HG02571 (cell line): ENCODE measurements at regions not wholly inside any gene's neighbourhood (a gene's known extent, or its start where the extent isn't known, plus 50 kb on each side); places are given as distances from the start of the nearest gene placed in this dataset.

ENCODE experiments used
- ATAC-seq: cut with Tn5 transposase; IDR thresholded peaks from one replicate; pipeline ENCODE4 v1.9.1; 2021; ENCODE audit warnings: mild to moderate bottlenecking, moderate library complexity; ENCODE audit not compliant: unreplicated experiment

- ATAC-seq, result no peak
Observed at GRCh38 chr20:24738058-24738775, 210.9 kb upstream of the CST7 start.

GRCh38 chr20:24738981-24739633, 210.0 kb upstream of the CST7 start:
- ATAC-seq, result no peak

- no peak for ATAC-seq
Observed at GRCh38 chr20:24739746-24740145, 209.3 kb upstream of the CST7 start.

- ATAC-seq, result no peak
Observed at GRCh38 chr20:24741493-24742072, 207.5 kb upstream of the CST7 start.

- ATAC-seq, result no peak
Observed at GRCh38 chr20:24742436-24742835, 206.6 kb upstream of the CST7 start.

GRCh38 chr20:24742989-24743388, 206.1 kb upstream of the CST7 start:
- no peak for ATAC-seq

GRCh38 chr20:24743641-24744040, 205.4 kb upstream of the CST7 start:
- no peak for ATAC-seq

- no peak for ATAC-seq
Observed at GRCh38 chr20:24744747-24745146, 204.3 kb upstream of the CST7 start.

- ATAC-seq, result no peak
Observed at GRCh38 chr20:24745206-24745605, 203.9 kb upstream of the CST7 start.

GRCh38 chr20:24745617-24746350, 203.3 kb upstream of the CST7 start:
- ATAC-seq, result no peak

- ATAC-seq, result no peak
Observed at GRCh38 chr20:24746351-24746685, 202.8 kb upstream of the CST7 start.

- ATAC-seq, result no peak
Observed at GRCh38 chr20:24747010-24747712, 201.9 kb upstream of the CST7 start.

GRCh38 chr20:24747881-24748595, 201.0 kb upstream of the CST7 start:
- ATAC-seq, result no peak

GRCh38 chr20:24751551-24751950, 197.5 kb upstream of the CST7 start:
- no peak for ATAC-seq

- no peak for ATAC-seq
Observed at GRCh38 chr20:24752612-24753011, 196.5 kb upstream of the CST7 start.

GRCh38 chr20:24753130-24753529, 195.9 kb upstream of the CST7 start:
- no peak for ATAC-seq

GRCh38 chr20:24754691-24755090, 194.4 kb upstream of the CST7 start:
- ATAC-seq, result no peak

- no peak for ATAC-seq
Observed at GRCh38 chr20:24755411-24755922, 193.6 kb upstream of the CST7 start.

GRCh38 chr20:24756292-24757025, 192.6 kb upstream of the CST7 start:
- ATAC-seq, result no peak
